ENCODE measurements at regions not wholly inside any gene's neighbourhood (a gene's known extent, or its start where the extent isn't known, plus 50 kb on each side); places are given as distances from the start of the nearest gene placed in this dataset.

DNA sequence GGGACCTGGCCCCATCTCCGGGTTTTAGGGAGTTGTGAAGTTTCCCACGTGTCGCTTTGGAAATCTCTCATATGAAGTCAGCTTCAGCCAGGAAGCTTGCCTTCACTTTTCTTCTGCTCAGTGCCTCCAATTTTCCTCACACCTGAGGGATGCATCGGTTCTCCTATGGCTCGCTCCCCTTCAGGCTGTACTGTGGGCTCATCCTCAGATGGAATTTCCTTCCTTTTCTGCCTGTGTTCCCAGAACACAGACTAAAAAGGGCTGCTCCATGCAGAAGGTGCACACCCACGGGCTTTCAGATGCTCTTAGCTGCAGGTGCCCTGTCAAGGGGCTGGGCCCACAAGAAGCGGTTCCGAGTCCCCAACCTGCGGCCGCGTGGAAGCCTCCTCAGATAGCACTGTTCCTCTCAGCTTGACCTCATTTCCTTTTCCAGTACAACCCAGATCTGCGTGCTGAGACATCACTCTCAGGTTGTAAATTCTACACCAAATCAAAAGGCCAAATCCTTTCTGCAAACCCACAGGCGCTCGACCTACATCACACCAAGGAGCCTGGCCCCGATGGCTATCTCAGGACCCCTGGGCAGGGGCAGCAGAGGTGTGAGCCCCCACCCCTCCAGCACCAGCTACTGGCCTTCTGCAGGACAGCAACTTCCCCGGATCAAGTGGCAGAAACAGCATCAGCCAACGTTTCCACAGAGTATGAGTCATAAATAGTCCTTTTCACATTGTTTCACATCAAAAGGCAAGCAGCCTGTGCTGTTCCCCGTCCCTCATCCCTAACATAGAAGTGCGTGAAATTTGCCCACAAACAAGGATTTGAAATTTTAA is 275.9 kb downstream of the ZNF536 start:
- TF ChIP-seq, protein P1, sequence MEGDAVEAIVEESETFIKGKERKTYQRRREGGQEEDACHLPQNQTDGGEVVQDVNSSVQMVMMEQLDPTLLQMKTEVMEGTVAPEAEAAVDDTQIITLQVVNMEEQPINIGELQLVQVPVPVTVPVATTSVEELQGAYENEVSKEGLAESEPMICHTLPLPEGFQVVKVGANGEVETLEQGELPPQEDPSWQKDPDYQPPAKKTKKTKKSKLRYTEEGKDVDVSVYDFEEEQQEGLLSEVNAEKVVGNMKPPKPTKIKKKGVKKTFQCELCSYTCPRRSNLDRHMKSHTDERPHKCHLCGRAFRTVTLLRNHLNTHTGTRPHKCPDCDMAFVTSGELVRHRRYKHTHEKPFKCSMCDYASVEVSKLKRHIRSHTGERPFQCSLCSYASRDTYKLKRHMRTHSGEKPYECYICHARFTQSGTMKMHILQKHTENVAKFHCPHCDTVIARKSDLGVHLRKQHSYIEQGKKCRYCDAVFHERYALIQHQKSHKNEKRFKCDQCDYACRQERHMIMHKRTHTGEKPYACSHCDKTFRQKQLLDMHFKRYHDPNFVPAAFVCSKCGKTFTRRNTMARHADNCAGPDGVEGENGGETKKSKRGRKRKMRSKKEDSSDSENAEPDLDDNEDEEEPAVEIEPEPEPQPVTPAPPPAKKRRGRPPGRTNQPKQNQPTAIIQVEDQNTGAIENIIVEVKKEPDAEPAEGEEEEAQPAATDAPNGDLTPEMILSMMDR (IDR thresholded peaks at IDR 0.05; ENCODE audit: insufficient read depth, low read length, poor library complexity, severe bottlenecking) = no peak
- H3K27me3 ChIP-seq (replicated peaks; ENCODE audit: control insufficient read depth, insufficient read depth, low read length) = peaks cover 3% of the 10 kb centered on the region
- DNase-seq (ENCODE audit: extremely low read depth, insufficient read length) = no peak

DNA sequence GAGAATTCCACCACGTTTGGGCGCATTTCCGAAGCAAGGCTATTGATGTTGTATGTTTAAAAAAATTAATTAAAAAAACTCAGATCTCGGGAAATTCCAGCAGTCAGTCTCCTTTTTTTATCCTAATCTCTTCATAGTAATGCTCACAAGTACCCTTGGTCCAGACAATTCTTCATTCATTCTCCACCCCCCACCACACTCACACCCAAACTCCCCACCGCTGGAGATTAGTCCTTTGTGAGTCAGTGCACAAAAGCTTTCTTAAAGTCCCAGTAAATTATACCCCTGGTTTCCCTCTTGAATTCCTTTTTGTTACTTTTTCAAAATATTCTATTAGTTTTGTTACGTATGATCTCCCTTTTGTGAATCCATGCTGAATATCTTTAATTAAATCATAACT is 274.6 kb downstream of the ZNF536 start:
- no peak for DNase-seq (ENCODE audit: extremely low read depth, insufficient read length)
- peaks cover 3% of the 10 kb centered on the region; the same call in 1 of the 2 replicates for H3K27me3 ChIP-seq (replicated peaks; ENCODE audit: control insufficient read depth, insufficient read depth, low read length)
- TF ChIP-seq, protein P1 (IDR thresholded peaks at IDR 0.05; ENCODE audit: insufficient read depth, low read length, poor library complexity, severe bottlenecking) = no peak
- H3K4me3 ChIP-seq (replicated peaks; ENCODE audit: low read depth, low read length) = no peak overlapping the region
- H3K36me3 ChIP-seq (ENCODE audit: control insufficient read depth, insufficient read depth, low read length) = no peaks in the 10 kb centered on the region

More for the DNA sequence above, 275.9 kb downstream of the ZNF536 start:
- H3K36me3 ChIP-seq (ENCODE audit: control insufficient read depth, insufficient read depth, low read length) = no peaks in the 10 kb centered on the region
- H3K4me3 ChIP-seq (replicated peaks; ENCODE audit: low read depth, low read length) = no peak overlapping the region

DNA sequence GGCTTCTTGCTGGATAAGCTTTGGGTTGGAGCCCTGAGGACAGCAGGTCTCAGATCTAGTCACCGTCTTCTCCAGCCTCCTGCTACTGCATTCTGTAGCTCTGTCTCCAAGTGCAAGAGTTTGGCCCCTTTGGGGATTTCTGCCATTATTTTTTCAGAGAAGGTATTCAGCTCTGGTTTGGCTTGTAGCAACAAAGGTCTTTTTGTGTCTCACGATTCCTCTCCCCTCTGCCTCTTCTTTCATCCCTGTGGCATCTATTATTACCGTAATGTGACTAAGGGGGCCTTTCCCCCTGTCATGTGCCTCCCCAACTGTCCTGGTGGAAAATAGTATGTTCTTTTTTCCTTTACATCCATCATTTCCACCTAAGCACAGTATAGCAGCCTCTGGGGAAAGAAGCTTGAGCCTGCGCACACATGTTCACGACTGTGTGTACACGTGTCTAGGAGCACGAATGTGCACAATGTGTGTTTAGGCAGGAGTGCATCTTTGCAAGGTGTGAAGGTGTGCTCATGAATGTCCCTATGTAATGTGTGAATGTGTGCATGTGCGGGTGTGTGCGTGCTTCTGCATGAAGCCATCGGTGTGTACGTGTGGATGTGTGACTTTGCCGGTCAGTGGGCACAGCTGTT is 273.9 kb downstream of the ZNF536 start:
- Histone ChIP-seq H3K27me3 (replicated peaks; ENCODE audit: control insufficient read depth, insufficient read depth, low read length) (peaks cover 3% of the 10 kb centered on the region; the same call in 1 of the 2 replicates), H3K4me3 (replicated peaks; ENCODE audit: low read depth, low read length) (no peak overlapping the region), H3K36me3 (ENCODE audit: control insufficient read depth, insufficient read depth, low read length) (no peaks in the 10 kb centered on the region)
- DNase-seq (ENCODE audit: extremely low read depth, insufficient read length) = no peak
- TF ChIP-seq, protein P1 (IDR thresholded peaks at IDR 0.05; ENCODE audit: insufficient read depth, low read length, poor library complexity, severe bottlenecking) = no peak

DNA sequence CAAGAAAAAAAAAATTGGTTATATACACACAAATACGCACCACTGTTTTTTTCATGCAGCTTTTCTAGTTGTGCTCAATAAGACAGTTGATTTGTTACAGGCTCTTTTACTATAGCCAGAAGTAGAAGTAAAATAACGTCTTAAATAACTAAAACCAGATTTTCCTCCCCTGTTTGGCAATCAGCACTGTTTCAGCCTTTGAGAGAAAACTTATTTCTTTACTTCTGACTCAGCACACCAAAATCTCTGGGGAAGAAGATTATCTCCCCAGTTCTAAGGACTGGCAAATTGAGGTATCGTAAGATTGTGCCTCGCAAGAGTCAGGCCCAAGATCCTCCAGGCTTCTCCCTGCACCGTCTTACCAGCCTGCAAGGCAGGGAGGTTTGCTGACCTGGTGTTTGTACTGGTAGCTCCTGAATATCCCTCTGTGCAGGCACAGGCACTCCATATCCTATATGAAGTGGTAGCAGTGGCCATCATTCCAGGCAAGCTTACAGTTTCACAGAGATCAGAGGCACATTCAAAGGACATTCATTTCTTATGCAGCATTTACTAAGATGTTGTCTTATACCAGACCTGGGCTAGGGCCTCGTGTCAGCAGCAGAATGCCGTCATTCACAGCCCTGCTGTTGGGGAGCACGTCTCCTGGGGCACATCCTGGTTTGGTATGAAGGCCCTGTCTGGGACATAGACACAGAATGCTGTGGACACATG is 268.2 kb downstream of the ZNF536 start:
- Histone ChIP-seq H3K4me3 (replicated peaks; ENCODE audit: low read depth, low read length) (no peak overlapping the region), H3K27me3 (replicated peaks; ENCODE audit: control insufficient read depth, insufficient read depth, low read length) (no peaks in the 10 kb centered on the region), H3K36me3 (ENCODE audit: control insufficient read depth, insufficient read depth, low read length) (no peaks in the 10 kb centered on the region)
- TF ChIP-seq, protein P1 (IDR thresholded peaks at IDR 0.05; ENCODE audit: insufficient read depth, low read length, poor library complexity, severe bottlenecking) = no peak
- DNase-seq (ENCODE audit: extremely low read depth, insufficient read length) = no peak

DNA sequence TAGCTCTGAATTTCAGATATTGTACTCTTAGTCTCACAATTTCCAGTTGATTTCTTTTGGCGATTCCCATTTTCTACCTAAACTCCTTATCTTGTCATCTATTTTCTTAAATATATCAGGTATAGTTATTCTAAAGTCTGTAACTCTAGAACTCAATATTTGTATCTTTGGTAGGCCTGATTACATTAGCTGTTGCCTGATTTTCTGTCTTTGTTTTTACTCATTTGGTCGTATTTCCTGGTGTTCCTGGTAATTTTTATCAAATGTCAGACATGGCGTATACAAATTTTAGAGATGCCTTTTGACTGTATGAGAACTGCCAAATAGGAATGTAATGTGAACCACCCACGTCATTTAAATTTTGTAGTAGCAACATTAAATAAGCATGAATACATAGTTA is 266.7 kb downstream of the ZNF536 start:
- Histone ChIP-seq H3K4me3 (replicated peaks; ENCODE audit: low read depth, low read length) (no peak overlapping the region), H3K36me3 (ENCODE audit: control insufficient read depth, insufficient read depth, low read length) (no peaks in the 10 kb centered on the region), H3K27me3 (replicated peaks; ENCODE audit: control insufficient read depth, insufficient read depth, low read length) (no peaks in the 10 kb centered on the region)
- TF ChIP-seq, protein P1 (IDR thresholded peaks at IDR 0.05; ENCODE audit: insufficient read depth, low read length, poor library complexity, severe bottlenecking) = no peak
- DNase-seq (ENCODE audit: extremely low read depth, insufficient read length) = no peak
